GM19099 (cell line): ENCODE measurements at regions not wholly inside any gene's neighbourhood (a gene's known extent, or its start where the extent isn't known, plus 50 kb on each side); places are given as distances from the start of the nearest gene placed in this dataset.

Experiments
- POLR2A ChIP-seq: IDR thresholded peaks from 3 replicates; pipeline ENCODE4 v1.6.1; 2011; ENCODE audit warnings: low read depth; ENCODE audit not compliant: insufficient read length; ENCODE audit errors: extremely low read depth

DNA sequence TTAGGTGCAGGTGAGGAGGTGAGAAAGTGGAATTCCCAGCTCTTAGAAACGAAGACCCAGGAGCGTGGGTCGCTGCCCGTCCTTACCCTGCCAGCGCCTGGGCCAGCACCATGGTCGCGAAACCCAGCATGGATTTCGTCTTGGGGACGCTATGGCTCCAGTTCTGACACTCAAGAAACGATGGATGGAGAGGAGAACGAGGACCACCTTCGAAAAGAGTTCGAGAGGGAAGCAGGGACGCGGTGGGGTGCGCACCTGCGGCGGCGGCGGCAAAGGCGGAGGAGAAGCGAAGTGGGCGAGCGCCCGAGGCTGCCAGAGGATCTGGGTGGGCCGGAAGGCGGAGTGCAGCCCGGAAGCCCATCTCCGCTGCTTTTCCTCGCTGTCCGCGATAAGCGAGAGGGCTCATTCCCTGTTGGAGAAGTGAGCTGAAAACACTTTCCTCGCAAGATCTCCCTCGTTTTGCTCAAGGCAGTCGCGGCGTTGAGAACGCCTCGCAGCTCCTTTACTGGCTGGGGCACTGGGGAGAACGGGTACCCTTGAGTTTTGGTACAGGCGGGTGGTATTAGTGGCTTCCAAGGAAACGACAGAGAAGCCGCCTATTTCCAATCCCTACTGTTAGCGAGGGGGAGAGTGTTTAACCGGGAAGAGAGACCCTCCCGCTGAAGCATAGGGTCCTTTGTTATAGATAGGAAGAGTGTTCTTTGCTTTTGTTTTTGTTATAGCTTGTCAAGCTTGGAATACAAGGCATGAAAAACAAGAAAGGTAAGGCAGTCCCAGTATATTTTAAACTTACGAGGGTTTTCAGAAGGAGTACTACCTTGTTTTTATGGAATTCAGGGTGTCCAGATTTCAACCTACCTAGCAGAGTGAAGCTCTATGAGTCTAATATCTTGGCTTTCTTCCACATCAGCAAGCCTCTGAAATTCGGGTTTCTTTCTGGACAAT is 109.5 kb downstream of the TRIM27 start:
- TF ChIP-seq POLR2A = no peak

DNA sequence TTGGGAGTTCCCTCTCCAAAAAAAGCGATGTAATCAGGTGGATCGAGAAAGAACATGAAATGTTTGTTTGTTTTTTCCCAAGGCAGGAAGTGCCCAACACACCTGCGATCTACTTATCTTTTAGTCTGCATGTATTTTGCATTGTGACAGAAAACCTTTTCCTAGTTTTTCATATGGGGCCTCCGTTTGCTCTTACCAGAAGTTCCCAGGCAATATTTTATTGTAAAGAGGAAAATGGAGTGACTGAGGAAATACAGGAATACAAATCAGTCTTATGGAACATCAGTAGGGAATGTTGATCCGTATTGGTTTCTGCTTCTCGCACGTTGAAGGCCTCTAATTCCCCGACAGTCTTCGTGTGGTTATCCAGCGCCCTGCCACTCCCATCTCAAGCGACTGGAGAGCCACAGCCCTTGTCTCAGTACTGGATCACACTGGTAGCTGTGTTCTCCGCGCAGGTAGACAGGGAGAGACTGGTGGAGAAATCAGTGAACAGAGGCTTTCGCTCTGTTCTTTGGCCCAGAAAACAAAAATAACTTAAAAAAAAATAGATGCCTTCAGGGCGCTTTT is 107.4 kb downstream of the TRIM27 start:
- no peak for TF ChIP-seq POLR2A

DNA sequence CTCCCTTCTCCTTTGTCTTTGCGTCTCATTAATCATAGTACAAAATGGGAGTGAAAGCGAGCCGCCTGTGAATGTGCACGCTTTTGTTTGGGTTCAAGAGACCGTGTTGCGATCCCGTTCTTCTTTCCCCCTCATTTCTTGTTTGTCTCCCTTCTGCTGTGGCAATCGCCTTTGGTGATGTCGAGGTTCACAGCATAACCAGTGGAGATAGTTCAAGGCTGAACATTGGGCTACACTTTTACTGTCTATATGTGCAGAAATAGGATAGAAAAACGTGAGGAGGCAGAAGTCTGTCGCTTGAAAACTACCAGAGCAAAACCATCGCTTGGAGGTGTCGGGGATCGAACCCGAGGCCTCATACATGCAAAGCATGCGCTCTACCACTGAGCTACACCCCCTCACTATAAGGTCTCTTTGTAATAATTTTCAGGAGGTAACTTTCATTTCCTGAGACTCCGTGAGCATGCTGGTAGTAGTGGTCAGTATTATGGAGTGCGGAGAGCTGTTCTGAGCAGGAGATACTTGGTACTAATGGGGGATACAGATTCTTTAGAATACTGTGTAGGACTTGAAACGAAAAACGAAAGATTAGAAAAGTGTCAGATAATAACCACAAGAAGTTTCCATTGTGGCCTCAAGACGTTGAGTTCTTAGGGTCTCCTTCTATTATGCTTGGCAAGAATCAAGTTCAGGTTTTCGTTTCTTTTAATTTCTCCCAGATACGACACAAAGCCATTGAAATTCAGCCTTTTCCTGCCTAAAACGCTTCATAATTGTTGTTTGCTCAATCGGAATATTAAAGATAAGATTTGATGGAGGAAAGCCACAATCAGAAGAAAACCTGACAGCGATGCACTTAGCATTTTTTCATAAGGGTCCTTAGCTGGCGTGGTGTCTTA is 106.6 kb downstream of the TRIM27 start:
- no peak for TF ChIP-seq POLR2A

DNA sequence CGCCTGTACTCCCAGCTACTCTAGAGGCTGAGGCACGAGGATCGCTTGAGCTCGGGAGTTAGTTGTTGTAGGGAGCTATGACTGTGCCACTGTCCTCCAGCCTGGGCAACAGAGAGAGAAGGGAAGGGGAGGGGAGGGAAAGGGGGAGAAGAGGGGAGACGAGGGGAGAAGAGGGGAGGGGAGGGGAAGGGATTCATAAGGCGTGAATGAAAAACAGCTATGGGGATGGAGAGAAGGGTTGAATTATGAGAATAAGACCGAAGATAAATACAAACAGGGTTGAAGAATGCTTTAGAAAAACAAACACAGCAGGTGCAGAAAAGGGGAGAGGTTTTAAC is 106.0 kb downstream of the TRIM27 start:
- TF ChIP-seq POLR2A = no peak

DNA sequence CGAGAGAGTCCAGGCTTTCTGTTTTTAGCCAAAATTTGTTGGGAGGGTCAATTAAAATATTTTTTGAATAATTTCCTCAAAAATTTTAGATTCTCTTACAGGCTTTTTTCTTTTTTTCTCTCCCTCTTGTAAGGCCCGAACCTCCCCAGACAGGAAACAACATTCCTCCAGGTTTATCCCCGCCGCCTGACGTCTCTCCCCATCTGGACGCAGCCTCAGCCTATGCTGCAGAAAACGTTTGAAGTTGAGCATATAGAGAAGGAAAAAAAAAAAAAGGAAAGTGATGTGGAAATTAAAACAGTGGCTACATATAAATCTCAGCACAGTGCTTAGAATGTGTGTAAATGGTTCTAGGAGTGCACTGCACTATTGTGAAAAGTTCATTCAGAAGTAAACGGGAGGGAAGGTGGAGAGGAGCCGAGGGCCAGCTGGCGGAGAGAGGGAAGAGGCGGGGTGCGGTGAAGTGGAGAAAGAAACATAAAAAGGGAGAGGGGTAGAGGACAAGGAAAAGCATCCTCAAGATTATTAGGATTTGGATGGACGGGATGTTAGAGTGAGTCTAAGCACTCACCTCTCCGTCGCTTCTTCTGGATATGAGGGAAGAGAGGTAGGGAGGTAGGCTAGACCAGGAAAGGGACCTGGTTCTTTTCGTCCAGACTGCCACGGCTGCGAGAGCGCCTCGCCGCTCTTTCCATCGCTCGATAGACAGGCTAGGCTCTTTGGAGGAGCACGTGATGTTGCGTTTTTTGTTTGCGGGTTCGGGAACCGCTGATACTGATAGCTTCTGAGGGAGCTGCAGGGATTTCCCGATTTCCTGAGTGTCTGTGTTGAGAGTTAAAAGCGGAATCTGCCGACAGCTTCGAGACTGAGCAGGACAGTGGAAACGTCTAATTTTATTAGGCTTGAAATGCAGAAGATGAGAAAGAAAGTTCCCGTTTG is 98.7 kb downstream of the TRIM27 start:
- no peak for TF ChIP-seq POLR2A

DNA sequence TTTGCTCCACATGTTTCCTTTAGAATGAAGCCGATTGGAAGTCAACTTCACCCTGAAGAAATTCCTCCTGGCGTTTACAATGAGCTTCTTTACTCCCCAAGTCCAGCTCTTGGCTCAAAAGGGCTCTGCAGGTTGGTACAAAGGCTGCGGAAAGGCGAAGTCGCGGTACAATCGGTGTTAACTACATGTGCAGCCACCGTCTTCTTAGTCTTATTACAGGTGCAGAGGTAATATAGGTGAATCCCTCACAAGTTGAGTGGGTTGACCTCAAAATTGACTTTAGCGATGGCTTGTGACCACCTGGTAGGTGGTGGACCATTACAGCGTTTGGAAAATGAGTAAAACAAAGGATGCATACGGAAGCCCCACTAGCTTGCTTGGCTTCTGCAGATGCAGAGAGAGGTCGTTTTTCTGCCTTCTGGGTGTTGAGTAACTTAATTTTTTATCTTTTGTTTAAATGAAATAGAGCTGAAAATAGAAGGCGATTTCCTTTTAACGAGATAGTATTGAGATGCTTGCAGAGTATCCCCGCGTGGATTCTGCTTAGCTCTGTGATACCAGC is 98.0 kb downstream of the TRIM27 start:
- TF ChIP-seq POLR2A = no peak

DNA sequence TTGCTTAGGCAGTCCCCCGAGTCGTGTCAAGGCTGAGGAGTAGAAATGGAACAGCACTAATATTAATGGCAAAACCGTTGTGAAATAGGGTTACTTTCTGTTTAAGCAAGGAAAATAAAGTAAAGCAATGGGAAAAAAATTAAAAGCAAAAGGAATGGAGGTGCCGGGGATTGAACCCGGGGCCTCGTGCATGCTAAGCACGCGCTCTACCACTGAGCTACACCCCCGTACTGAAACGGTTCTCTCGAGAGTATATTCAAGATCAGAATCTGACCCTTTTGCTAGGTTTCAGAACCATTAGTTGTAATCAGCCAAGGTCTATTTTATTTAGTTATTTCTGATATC is 85.5 kb downstream of the TRIM27 start:
- TF ChIP-seq POLR2A = no peak

DNA sequence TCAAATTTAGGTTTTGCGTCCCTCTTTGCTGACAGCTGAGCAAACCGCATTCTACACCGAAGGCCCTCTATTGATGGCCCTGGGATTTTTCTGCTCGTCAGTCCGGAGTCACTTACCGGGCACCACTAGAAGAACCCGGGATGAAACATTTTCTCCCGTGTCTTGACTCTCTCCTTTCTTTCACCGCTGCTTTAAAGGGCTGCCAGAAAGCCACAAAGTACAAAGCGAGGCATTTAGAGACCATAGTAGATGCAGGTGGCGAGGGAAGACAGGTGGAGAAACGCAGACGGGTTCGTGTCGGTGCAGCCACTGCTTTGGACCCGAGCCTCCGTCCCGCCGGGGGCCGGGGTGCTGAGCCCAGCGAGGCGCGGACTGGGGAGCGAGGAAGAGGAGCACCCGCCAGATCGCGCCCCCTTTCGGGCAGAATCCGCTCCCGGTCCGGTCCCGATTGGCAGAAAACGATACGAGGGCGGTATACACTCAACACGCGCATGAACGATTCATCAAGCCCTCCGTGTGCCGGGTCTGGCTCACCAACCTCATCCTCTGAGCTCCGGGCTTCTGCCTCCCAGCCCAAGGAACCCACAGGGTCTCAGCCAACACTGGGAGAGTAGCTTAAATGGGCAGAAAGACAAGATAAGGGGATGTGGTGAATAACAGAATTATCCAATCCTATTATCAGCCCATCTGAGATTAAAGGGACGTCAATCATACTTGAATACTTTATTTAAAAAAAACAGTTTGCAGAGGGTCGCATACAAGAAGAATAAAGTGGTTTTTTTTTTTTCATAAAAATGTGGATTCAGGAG is 84.9 kb downstream of the TRIM27 start:
- TF ChIP-seq POLR2A = no peak

DNA sequence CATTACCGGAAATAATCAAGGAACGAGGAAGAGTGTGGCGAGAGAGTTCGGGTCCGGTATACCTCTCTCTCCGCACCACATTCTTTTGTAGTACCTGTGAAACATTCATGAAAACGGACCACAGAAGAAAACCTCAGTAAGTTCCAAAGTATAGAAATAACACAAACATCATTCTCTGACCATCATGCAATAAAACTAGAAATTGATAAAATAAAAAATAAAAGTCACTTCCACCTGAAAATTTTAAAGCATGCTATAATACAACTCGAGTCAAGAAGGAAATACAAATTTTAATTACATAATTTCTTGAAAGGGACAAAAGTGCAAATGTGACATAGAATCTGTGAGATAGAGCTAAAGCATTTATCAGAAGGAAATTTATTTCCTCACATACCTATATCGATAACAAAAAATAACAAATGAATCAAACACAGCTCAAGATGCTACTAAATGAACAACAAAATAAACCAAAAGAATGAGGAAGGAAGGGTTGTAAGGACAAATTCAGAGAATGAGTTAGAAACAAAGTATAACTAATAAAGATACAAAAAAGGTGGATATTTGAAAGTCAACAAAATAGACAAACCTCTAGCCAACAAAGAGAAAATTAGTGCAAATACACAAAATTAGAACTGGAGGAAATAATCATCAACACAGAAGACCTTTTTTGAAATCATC is 84.2 kb downstream of the TRIM27 start:
- no peak for TF ChIP-seq POLR2A

DNA sequence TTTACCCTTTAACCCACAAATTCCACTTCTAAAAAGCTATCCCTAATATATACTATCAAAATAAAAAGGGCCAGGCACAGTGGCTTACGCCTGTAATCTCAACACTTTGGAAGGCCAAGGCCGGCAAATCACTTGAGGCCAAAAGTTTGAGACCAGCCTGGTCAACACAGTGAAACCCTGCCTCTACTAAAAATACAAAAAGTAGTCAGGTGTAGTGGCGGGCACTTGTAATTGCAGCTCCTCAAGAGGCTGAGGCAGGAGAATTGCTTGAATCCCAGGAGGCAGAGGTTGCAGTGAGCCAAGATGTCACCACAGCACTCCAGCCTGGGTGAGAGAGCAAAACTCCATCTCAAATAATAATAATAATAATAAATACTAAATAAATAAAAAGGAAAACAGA is 82.5 kb downstream of the TRIM27 start:
- TF ChIP-seq POLR2A = no peak
